GM19463 (cell line): ENCODE measurements at regions not wholly inside any gene's neighbourhood (a gene's known extent, or its start where the extent isn't known, plus 50 kb on each side); places are given as distances from the start of the nearest gene placed in this dataset.

ENCODE experiments used
- ATAC-seq: cut with Tn5 transposase; IDR thresholded peaks from one replicate; pipeline ENCODE4 v1.9.1; 2021; ENCODE audit warnings: mild to moderate bottlenecking, moderate library complexity; ENCODE audit not compliant: unreplicated experiment

DNA sequence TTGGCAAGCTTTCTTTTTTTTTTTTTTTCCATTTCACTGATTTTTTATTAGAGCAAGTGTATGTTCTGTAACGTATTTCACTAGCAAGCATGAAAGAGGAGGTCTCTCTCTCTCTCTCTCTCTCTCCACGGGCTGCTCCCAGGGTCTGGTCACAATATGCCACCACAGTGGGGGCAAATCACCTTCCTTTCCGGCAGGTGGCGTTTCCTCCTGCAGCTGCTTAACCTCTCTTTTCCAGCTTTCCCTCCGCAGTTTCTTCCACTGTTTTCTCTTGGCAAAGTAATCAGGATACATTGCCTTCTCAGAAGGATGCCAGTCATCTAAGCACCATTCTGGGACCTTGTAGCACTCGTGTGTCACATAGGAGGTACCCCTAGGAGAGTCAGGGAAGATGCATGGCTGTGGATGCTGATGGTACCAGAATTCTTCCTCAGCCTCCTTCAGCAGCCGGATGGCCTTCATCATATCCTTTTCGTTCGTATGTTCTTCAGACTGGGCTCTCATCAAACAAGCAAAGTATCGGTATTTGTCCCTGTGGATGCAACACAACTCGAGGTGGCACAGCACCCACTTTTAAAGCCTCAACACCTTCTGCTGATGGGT lies 197.3 kb upstream of the PODXL start:
- no peak for ATAC-seq

DNA sequence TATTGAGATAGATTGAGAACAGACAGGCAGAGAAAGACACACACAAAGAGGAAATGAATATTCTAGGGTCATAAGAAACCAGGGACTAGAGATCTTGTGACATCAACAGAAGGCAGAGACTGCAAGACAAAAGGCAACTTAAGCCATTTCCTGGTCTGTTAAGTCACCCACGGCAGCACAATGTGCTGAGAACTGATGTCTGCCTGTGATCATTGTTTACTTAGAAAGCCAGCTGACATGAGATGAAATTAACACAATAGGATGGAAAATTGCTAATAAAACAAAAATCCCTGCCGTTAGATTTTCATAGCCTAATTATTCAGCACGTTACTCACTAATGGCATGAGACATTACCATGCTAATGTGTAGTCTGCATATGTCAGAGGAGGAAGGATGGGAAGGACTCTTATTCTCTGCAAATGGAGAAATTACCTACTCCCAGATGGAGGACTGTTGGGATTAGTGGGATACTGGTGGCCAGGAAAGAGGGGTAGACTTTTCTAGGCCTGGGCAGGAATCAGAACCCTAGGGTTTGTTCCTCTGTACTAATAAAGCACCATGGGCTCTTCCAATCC lies 191.3 kb upstream of the PODXL start:
- ATAC-seq, result no peak

DNA sequence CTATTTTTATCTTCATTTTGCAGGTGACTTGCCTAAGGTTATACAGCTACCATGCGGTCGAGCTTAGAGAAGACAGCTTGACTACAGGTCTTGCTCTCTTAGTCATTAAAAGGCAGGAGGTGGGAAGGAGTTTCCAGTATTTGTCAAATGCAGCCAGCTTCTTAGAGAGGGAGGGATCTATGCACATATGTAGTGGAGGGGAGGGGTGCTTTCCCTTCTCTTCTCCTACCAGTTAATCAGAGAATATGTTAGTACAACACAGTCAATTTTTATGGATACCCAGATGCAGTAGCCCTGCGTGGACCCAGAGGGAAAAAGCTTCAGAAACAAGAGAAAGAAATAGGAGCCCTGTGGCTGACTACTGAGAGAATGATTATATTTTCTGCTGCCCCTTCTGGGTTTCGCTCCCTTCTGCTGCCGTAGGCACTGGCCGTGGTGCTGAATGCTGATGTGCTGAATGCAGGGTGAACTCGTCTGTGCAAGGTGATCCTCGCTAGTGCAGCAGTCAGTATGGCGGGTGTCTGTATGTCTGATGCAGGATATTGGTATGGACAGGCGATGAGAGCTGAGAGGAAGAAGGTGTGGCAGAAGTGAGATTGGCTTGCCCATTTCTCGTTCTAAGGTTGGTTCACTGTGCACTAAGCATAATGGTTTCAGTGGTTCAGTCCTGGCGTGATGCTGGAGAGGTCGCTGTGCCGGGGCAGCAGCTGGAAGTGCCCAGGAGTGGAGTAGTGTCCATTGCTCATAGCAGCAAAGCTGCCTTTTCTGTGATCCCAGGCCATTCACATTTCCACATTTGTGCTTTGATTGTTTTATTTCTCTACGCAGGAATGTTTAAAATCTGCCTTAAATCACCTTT lies 189.2 kb upstream of the PODXL start:
- no peak for ATAC-seq

DNA sequence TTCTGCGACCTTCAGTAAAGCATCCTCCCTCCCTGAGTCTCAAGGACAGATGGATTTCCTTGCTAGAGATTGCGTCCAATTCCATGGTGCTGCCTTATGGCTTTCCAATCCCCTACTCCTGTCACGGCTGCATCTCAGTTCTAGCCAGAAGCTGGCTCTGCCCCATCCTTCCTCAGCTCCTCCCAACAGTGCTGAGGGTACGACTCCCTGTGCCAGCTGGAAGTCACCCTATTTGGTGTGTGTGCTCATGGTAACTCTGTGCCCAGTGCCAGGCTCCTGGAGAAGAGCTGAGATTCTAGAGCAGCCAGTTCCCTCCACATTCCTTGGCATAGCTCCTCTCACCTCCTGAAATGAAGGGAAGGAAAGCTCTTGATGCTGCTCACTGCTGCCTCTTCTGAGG lies 185.0 kb upstream of the PODXL start:
- ATAC-seq, result no peak

DNA sequence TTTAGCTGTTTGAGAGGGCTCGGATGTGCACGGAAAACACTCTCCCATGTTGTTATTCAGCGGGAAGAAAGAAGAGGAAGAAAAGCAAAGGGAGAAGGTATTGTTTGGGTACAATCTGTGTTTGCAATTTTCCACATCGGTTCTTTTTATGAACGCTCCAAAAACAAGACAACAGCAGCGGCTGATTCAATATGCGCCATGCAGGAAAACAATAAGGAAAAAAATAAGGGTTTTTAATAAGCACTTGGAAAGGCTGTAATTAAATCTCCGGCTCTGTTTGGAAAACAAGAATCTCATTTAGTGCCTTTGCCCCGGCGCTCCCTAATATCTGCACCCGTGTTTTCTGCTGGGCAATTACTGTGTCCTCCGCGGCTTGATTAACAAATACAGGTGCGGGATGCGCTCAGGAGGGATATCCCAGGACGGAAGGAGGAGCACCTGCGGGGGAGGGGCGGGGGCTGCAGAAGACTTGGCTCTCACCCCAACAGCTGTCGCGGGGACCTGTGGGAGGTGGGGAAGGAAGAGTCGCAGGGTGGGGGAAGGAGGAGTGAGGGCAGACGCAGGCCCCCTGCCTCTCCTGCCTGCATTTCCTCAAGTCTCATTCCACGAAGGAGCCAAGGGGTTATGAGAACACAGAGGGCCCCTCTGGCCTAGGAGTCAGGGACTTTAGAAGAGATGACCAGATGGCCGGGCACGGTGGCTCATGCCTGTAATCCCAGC lies 181.5 kb upstream of the PODXL start:
- ATAC-seq, result no peak

DNA sequence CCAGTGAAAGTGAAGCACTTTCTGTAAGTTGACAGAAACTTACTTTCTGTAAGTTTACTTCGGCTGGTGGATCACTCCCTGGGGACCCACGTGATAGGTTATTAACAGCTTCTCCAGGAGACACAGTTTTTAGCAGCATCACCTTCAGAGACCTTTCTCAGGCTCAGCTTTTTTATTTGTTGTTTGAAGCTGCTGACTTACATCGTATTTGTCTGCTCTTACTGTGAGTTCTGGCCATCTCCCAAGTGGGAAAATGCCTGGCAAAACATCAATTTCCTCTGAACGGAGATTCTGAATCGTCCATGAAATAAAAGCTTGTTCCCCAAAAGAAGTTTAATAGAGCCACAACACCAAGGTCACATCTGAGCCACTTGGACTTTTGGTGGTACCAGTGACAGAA lies 178.7 kb upstream of the PODXL start:
- ATAC-seq, result no peak

DNA sequence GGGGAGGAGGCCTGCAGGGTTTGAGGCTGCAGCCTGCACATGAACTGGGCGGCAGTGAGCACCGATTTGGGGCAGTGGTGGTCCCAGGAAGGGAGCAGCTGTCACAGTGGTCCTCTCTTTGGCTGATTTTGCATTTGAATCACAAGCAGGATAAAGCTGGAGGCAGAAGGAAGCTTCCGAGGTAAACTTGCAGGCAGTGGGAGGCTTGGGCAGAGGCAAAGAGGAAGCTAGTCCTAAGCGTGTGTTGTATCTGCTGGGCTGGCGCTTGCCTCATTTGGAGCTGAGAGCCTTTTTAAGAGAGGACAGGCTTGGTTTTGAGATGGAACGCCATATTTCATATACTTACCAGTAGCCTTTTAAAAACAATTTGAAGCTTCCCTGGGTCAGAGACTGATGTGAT lies 177.2 kb upstream of the PODXL start:
- ATAC-seq, result no peak

DNA sequence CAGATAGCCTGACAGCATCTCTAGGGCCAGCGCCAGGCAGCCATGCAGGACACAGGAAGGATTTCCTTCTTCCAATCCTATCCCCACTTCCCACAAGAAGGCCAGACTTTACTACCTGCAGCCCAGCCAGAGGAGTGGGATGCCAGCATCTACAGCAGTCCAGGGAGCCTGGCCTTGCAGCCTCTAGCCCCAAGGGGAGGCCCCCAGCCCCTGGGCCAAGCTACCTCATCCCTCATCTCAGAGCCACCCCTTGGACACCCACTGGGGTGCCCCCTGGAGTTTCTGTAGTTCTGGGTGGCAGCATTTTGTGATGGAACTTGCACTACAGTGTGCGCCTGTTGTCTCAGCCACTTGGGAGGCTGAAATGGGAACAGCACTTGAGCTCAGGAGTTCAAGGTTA lies 170.8 kb upstream of the PODXL start:
- no peak for ATAC-seq

DNA sequence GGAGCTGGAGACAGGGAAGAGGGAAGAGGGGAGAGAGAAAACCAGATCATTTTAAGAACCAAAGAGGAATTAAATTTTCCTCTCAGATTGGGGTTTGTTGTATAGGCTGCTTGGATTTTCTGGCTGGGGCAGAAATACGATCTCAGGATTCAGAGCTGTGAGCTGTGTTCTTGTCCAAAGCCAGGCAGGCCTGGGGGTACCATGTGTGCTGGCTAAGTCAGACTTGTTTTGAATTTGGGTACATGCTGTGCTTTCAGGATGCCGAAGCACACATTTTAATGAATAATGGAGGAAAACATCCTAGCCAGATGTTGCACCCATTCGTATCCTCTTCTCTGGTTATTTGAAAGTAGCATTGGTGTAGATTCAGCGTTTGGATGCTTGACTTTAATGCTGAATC lies 170.3 kb upstream of the PODXL start:
- ATAC-seq, result no peak

DNA sequence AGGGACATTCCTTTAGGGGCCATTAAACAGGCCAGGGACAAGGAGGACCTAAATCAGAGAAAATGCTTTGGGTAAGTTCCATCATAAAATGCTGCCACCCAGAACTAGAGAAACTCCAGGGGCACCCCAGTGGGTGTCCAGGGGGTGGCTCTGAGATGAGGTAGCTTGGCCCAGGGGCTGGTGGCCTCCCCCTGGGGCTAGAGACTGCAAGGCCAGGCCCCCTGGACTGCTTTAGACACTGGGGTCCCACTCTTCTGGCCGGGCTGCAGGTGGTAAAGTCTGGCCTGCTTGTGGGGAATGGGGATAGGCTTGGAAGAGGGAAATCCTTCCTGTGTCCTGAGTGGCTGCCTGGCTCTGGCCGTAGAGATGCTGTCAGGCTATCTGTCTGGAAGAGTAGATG lies 169.6 kb upstream of the PODXL start:
- ATAC-seq, result no peak

DNA sequence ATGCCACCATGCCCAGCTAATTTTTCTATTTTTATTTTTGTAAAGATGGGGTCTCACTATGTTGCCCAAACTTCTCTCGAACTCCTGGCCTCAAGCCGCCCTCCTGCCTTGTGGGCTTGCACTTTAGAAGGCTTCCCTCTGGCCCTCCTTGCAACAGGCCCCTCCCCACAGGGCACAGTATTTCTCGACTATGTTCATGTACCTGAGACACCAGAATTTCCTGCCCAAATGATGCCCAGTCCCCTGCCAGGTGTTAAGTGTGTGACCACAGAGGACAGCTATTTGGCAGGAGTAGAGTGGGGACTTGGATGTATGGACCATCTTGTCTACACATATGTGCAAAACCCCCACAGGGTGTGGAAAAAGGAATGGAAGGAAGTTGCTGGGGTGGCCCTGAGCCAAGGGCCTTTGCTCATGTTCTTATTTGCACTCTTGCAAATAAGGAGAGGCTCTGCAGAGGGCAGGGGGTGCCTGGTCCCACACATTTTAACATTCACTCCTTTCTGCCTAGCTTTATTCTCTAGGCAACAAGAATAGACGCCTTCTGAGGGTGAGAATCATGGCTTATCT lies 168.4 kb upstream of the PODXL start:
- no peak for ATAC-seq

DNA sequence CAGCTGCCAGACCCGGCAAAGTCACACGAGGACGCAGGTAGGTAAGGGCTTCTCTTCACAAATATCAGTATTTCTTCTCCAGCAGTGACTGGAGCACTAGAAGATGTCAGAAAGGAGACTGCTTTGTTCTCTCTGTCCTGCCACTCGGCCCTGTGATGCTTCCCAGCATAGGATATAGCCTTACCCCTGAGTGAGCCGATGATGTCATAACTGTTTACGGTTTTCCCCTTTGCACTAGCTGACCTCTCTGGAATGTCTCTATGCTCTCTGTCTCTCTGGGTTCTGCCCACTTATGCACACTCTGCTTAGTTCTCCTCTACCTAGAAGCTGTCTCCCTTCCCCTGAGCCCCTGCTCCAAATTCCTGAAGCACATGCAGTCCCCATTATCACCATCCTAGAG lies 167.5 kb upstream of the PODXL start:
- no peak for ATAC-seq

DNA sequence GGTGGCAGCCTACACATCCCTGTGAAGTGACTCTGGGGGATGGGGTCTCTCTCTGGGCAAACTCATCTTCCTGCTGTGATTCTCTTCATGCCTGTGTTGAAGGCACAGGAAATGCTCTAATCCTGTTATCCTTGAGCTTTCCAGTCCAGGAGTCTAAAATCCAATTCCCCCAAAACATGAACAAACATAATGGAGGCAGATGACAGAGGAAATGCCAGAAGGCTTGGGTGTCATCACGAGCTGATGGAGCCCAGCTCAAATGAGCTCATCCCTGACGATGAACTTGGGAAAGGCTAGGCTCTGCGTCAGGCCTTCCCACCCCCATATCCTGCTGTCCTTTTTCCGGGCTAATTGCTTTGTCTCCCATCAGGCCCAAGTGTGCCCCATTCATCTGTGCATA lies 165.9 kb upstream of the PODXL start:
- ATAC-seq, result no peak

DNA sequence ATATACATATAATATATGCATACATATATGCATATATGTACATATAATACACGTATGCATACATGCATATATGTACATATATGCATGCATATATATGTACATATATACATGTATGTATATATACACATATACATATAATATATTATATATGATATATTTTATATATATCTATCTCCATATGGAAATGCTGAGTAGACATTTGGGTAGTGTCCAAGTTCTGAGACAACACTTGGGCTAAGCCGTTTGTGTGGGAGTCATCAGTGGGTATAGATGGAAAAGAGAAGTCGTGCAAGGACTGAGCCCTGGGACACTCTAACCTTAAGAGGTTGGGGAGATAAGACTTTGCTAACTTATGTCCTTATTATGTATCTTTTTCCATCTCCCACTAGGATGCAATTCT lies 165.2 kb upstream of the PODXL start:
- ATAC-seq, result no peak

DNA sequence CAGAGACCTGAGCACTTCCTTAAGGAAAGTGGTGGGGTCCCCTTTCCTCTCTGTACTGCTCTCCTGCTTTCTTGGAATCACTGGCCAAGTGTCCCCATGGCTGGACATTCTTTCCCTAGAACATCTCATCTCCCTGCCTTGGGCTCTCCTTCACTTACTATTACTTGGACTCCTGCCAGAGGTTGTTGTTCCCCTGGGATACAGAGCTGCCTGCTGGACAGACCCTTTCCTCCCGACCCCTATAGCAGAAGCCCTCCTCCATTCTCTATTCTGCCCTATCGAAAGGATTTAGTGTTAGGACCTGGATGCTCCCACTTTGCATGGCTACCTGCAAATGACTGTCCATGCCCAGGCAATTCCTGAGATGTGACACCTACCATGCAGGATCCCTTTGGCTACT lies 164.3 kb upstream of the PODXL start:
- no peak for ATAC-seq

DNA sequence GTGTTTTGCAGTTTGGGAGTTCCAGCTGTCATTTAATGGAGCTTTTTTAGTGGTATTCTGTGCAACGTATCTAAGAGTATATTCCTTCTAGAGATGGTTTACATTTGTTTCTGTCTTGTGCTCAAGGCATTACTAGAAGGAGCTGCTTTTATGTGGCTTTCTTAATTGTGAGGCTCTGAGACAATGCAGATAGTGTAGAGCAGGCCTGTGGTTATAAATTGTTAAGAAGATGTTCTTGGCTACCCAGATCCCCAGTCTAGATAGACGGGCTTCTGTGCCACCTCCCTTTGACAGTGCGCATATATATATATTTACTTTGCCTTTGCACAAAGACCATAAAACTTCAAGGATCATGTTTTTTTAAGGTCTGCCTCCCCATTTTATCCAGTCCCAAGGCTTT lies 160.8 kb upstream of the PODXL start:
- ATAC-seq, result no peak

DNA sequence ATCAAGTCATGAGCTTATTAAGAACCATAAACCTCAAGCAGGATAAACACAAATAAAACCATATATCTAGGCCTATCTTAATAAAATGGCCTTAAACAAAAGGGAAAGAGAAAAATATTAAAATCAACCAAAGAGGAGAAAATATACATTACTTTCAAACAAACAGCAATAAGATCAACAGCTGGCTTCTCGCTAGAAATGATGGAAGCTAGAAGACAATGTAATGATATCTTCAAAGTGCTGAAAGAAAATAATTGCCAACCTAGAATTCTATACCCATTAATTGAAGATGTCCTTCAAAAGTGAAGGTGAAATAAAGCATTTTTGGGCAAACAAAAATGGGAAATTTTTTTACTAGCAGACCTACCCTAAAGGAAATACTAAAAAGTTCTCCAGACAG lies 142.9 kb upstream of the PODXL start:
- ATAC-seq, result no peak

DNA sequence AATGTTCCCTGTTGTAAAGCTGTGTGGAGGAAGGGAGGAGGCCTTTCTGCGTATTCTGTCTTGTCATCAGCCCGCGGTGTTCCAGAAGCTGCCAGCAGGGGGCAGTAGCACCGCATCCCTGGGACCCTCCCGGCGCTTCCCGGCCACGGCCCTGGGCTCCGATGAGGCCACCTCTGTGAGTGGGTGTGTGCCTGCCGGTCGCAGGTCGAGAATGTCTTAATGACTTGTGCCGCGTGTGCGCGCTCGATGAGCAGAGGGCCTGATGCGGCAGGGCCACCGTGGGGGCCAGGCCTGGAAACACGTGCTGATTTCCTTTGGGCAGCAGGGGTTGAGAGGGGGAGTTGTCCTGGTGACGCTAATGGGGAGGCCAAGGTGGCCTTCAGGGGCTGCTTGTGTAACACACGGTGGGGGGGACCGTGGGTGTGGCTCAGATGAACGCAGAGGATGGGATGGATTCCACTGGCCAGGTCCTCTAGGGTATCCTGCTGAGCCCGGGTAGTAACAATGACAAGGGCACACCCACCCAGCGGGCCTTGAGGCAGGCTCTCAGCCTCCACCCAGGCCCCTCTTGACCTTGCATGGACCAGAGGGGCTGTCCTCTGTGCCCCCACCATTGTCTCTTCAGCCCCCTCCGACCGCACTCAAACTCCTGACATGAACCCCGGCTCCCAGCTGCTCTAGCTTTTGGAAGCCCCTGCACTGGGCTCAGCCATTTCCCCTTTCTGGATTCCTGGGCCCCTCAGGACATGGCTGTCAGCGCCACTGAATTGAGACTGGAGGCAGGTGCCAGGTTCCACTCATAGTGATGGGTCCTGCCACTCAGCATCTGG lies 135.9 kb upstream of the PODXL start:
- no peak for ATAC-seq

DNA sequence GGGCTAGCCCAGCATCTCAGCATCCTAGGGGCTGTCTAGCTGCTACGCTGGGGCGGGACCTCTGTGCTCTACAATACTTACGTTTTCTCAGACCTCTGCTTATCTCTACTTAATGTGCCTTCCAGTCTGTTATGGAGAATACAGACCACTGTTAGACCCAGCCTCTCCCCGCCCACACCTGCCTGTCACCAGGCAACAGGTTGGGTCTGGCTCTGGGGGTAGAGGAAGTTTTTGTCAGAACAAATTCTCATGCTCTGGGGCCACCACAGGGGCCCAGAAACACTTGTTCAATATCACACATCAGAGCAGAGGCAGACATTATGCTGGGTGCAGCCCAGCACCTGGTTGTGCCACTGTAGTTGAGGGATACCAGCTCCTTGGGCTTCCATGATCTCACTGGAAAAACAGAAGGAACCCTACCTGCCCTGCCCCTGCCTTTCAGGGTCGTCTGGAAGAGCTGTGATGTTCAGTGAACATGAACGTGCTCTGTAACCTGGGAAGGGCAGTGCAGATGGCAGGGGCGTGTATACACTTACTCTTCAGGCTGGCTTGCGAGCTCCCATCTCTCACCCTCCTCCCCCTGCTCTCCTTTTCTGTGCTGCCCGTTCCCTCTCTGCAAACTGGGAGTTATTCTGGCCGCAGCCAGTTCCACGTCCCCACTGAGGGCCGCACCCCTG lies 135.2 kb upstream of the PODXL start:
- ATAC-seq, result no peak

DNA sequence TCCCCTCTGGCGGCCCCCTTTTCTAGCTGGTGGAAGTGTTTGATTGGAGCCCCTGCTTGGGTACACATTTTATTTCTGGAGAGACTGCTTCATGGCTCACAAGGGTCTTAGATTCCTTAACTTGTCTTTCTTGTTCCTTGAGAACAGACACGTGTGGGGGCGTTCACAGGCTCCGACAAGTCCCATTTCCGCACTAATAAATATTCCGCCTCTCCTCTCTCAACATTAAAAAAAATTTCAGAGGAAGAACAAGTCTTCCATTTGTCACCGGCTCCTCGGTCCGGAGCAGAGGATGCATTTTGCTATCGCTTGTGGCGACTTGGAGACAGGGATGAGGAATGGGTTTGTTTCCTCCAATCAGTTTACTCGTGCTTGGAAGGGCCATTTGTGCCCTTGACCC lies 134.0 kb upstream of the PODXL start:
- ATAC-seq, result no peak
